AG09309 (cell line): ENCODE measurements at regions not wholly inside any gene's neighbourhood (a gene's known extent, or its start where the extent isn't known, plus 50 kb on each side); places are given as distances from the start of the nearest gene placed in this dataset.

ENCODE experiments used
- DNase-seq: peaks from one replicate; pipeline ENCODE4 v3.0.0-alpha.2; 2010; ENCODE audit warnings: low read depth
- H3K4me3 ChIP-seq: 2 replicates; pipeline ENCODE4 v1.5.1; 2011; ENCODE audit warnings: mild to moderate bottlenecking, low read depth, low read length, moderate library complexity; ENCODE audit not compliant: control insufficient read depth
- TF ChIP-seq, protein P1 (sequence below): IDR thresholded peaks from 2 replicates; pipeline ENCODE4 v1.5.1; 2011; ENCODE audit warnings: mild to moderate bottlenecking, low read depth, low read length, inconsistent platforms; ENCODE audit not compliant: insufficient read depth, control insufficient read depth; ENCODE audit errors: missing control alignments

DNA sequence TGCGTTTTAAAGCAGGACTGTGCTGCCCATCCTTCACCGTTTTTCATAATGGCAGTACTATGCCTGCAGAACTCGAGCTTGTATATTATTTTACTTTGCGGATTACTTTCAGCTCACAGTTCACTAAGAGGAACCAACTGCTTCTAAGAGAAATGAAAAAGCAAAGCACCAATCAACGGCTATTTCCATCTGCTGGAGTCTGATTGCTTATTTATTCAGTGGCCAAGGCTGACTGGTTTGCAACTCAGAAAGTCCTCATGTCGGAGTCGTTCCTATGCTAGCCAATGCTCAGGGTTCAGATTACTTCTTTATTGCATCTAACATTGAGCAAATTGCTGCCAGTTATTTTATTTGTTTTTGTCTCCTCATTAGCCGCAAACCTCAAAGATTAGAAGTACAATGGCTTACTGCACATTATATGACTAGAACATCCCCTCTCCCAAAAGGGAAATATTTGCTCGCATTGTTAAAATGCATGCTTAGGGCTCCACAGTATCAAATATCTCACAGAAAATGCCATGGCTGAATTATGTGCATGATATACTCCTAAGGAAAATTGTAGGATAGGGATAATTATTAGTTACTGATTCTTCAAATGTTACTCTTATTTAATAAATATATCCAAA is 1628.2 kb upstream of the ADGRL3 start:
- TF ChIP-seq, protein P1, sequence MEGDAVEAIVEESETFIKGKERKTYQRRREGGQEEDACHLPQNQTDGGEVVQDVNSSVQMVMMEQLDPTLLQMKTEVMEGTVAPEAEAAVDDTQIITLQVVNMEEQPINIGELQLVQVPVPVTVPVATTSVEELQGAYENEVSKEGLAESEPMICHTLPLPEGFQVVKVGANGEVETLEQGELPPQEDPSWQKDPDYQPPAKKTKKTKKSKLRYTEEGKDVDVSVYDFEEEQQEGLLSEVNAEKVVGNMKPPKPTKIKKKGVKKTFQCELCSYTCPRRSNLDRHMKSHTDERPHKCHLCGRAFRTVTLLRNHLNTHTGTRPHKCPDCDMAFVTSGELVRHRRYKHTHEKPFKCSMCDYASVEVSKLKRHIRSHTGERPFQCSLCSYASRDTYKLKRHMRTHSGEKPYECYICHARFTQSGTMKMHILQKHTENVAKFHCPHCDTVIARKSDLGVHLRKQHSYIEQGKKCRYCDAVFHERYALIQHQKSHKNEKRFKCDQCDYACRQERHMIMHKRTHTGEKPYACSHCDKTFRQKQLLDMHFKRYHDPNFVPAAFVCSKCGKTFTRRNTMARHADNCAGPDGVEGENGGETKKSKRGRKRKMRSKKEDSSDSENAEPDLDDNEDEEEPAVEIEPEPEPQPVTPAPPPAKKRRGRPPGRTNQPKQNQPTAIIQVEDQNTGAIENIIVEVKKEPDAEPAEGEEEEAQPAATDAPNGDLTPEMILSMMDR, result no peak
- H3K4me3 ChIP-seq, result no peak overlapping the region
- no peak for DNase-seq

DNA sequence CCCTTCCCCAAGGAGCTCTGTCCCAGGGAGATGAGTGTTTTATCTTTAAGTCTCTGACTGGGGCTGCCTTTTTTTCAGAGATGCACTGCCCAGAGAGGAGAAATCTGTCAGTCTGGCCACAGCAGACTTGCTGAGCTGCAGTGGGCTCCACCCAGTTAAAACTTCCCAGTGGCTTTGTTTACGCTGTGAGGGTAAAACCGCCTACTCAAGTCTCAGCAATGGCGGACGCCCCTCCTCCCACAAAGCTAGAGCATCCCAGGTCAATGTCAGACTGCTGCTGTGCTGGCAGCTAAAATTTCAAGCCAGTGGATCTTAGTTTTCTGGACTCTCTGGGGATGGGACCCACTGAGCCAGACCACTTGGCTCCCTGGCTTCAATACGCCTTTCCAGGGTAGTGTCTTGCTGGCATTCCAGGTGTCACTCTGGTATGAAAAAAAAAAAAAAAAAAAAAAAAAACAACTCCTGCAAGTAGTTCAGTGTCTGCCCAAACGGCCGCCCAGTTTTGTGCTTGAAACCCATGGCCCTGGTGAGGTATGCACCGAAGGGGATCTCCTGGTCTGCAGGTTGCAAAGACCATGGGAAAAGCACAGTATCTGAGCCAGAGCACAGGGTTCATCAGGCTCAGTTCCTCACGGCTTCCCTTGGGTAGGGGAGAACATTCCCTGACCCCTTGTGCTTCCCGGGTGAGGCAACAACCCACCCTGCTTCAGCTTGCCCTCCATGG is 1616.1 kb upstream of the ADGRL3 start:
- H3K4me3 ChIP-seq, result no peak overlapping the region
- TF ChIP-seq, protein P1, result no peak
- DNase-seq, result no peak

DNA sequence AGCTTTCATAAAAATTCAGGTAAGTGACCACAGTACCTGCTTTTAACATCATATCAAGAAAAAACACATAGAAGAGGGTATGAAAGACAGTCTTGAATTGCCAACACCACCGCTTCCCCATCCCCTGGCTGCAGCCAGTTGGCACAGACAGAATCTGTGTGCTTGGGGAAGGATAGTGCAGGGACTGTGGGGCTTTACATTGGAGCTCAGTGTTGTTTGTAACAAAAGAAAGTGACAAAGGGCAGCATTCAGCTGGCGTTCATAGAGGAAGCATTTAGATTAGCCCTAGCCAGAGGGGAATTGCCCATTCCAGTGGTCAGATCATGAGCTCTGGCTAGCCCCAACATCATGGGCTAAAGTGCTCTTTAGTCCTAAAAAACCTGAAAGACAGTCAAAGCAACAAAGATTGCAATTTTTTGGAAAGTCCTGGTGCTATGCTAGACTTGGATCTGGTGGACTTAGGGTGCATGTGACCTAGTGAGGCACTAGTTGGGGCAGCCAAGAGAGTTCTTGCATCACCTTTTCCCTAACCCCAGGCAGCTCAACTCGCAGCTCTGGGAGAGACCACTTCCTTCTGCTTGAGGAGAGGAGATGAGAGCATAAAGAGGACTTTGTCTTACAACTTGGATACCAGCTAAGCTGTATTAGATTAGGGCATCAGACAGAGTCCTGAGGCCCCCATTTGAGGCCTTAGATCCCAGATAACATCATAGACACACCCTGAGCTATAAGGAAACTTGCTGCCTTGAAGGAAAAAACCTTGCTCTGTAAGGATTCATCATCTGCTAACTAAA is 1602.4 kb upstream of the ADGRL3 start:
- H3K4me3 ChIP-seq, result no peak overlapping the region
- DNase-seq, result no peak
- TF ChIP-seq, protein P1, result no peak

DNA sequence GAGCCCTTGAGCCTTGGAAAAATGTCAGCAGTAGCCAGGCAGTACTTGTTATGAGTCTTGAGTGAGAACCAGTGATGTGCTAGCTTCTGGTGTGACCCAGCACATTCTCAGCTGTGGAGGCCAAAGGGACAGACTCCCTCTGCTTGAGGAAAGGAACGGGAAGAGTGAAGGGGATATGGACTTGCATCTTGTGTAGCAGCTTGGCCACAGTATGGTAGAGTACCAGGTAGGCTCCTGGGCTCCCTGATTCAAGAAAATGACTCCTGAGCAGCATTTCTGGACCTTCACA is 1601.9 kb upstream of the ADGRL3 start:
- TF ChIP-seq, protein P1, result no peak
- no peak for DNase-seq
- no peak overlapping the region for H3K4me3 ChIP-seq

DNA sequence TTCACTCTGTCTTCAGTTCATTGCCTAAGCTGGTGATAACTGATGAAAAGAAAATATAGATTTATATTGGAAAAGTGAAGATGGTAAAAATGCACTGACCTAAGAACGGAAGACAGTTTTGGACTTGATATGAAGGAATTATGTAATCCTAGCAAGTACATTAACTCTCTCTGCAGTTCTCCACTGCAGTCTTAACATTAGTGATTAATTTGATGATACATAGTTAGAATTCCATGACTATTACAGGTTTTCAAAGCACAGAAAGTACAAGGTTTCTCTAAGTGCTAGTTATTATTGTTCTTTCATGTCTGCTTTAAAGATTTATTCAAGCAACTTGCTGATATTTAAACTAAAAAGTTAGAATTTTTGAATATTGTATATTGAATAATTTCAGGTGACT is 1591.7 kb upstream of the ADGRL3 start:
- H3K4me3 ChIP-seq, result no peak overlapping the region
- TF ChIP-seq, protein P1, result no peak
- DNase-seq, result no peak

DNA sequence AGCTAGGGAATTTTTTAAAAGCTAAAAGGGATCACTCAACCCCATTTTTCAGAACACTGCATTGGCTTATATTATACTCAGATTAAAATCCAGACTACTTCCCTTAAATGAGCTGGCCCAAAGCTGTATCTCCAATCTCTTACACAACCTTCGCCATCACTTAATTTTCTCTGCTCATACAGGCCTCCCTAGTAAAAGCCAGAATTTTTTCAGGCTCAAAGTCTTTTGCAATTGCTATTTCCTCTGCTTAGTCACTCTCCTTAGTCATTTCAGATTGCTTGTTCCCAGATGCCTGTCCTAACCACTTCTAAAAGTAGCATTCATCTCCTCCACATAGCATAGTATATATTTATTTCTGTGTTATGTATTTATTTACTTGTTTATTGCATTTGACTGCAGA is 1587.9 kb upstream of the ADGRL3 start:
- TF ChIP-seq, protein P1, result no peak
- H3K4me3 ChIP-seq, result no peak overlapping the region
- no peak for DNase-seq
